ENCODE measurements at regions not wholly inside any gene's neighbourhood (a gene's known extent, or its start where the extent isn't known, plus 50 kb on each side); places are given as distances from the start of the nearest gene placed in this dataset.
A peak's percentile ranks its signal among the peaks of the same experiment; 100 is the strongest.

DNA sequence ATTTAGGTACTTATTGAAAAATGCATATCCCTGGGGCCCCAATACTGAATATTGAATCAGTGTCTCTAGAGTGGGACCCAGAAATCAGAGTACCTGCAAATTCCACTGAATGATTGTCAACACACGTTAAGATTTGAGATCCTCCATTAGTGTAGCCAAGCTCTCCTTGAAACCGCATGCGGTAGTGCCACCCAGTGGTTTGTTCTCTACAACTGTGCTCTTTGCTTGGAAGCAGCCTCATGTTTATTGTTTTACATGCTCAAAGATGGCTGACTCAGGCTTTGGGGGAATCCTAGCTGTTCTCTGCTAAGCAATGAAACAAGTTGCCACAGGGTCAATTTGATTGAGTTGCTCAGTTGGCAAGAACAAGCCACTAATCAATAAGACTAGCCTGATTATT, 340.2 kb upstream of the CELF2 start:
- no peaks in the 10 kb centered on the region for H4K20me1 ChIP-seq (ENCODE audit: control insufficient read depth, insufficient read depth)
- H3K9me3 ChIP-seq (replicated peaks; ENCODE audit: control insufficient read depth, insufficient read depth, low read length) = no peaks in the 10 kb centered on the region; the same call in 2 of the 3 replicates
- H3K4me1 ChIP-seq (ENCODE audit: control insufficient read depth, insufficient read depth, low read length) = 0 out of 2 replicates have a peak, but pooled peaks cover 5% of the 10 kb centered on the region
- DNase-seq (ENCODE audit: low read depth, low spot score) (peak; percentile 11), FAIRE-seq (no peak), ATAC-seq (peak; percentile 83)
- H3K4me2 ChIP-seq (ENCODE audit: control insufficient read depth, insufficient read depth) = no peak overlapping the region
- H2AFZ ChIP-seq (ENCODE audit: control insufficient read depth, low read depth, low read length) = no peak overlapping the region
- H3K9ac ChIP-seq (ENCODE audit: control insufficient read depth, insufficient read depth, low read length) = no peak overlapping the region
- ChIA-PET SMC1A (ENCODE audit: uncharacterized antibody, unreplicated experiment) (interaction anchor here (0.6 kb wide), 1 partner anchor 15 kb away, joined by 3 read pairs; no protein-coding TSS in a partner anchor), POLR2A (no interaction called here), CTCF (interaction anchor here (0.8 to 2.6 kb wide), 3 partner anchors 28 to 1335 kb away, joined by 3 to 11 read pairs (median 4); no protein-coding TSS in a partner anchor), RAD21 (ENCODE audit: unreplicated experiment) (interaction anchor here (0.7 to 1.1 kb wide), 3 partner anchors 46 to 1335 kb away, joined by 3 to 5 read pairs (median 3); no protein-coding TSS in a partner anchor)
- H3K79me2 ChIP-seq (ENCODE audit: control insufficient read depth, insufficient read depth, low read length) = no peaks in the 10 kb centered on the region
- WGBS (ENCODE audit: insufficient coverage, insufficient replicate concordance, low lambda C conversion rate, missing lambda C conversion rate) = 42% methylated on average over 3 of the region's 3 CpGs
- BruUV-seq (replicated peaks) = no TSS peak
- H3K27me3 ChIP-seq (replicated peaks in 1 of 2; ENCODE audit: control insufficient read depth in 2 of 2, insufficient read depth in 2 of 2, low read length in 1 of 2) = no peaks in the 10 kb centered on the region
- in situ Hi-C loops (cut with MboI) = loop anchor here (5.0 kb wide), 1 partner anchor 1345 kb away; no protein-coding TSS in a partner anchor
- intact Hi-C loops (cut with micrococcal nuclease; ENCODE audit: unreplicated experiment) = loop anchor here (1.0 to 10.0 kb wide), 2 partner anchors 597 to 1346 kb away; no protein-coding TSS in a partner anchor
- no peak overlapping the region for H3K27ac ChIP-seq (ENCODE audit: control insufficient read depth, insufficient read depth)
- no peaks in the 10 kb centered on the region for H3K36me3 ChIP-seq (ENCODE audit: control insufficient read depth in 2 of 2, insufficient read depth in 2 of 2, low read length in 1 of 2)
- no peak overlapping the region for H3K4me3 ChIP-seq
- TF ChIP-seq, protein P1, sequence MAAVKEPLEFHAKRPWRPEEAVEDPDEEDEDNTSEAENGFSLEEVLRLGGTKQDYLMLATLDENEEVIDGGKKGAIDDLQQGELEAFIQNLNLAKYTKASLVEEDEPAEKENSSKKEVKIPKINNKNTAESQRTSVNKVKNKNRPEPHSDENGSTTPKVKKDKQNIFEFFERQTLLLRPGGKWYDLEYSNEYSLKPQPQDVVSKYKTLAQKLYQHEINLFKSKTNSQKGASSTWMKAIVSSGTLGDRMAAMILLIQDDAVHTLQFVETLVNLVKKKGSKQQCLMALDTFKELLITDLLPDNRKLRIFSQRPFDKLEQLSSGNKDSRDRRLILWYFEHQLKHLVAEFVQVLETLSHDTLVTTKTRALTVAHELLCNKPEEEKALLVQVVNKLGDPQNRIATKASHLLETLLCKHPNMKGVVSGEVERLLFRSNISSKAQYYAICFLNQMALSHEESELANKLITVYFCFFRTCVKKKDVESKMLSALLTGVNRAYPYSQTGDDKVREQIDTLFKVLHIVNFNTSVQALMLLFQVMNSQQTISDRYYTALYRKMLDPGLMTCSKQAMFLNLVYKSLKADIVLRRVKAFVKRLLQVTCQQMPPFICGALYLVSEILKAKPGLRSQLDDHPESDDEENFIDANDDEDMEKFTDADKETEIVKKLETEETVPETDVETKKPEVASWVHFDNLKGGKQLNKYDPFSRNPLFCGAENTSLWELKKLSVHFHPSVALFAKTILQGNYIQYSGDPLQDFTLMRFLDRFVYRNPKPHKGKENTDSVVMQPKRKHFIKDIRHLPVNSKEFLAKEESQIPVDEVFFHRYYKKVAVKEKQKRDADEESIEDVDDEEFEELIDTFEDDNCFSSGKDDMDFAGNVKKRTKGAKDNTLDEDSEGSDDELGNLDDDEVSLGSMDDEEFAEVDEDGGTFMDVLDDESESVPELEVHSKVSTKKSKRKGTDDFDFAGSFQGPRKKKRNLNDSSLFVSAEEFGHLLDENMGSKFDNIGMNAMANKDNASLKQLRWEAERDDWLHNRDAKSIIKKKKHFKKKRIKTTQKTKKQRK (IDR thresholded peaks at IDR 0.05; ENCODE audit: low read depth, low read length) = no peak
- TF ChIP-seq, protein P2, sequence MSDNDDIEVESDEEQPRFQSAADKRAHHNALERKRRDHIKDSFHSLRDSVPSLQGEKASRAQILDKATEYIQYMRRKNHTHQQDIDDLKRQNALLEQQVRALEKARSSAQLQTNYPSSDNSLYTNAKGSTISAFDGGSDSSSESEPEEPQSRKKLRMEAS (IDR thresholded peaks at IDR 0.05; ENCODE audit: low read depth, low read length) = no peak
- TF ChIP-seq SP1 (IDR thresholded peaks at IDR 0.05; ENCODE audit: low read depth, low read length) (no peak), IRF4 (IDR thresholded peaks at IDR 0.05; ENCODE audit: low read depth, low read length) (no peak), ZNF687 (IDR thresholded peaks at IDR 0.05) (no peak), ETV6 (conservative IDR thresholded peaks at IDR 0.05 in 1 of 2, IDR thresholded peaks at IDR 0.05 in 1 of 2; ENCODE audit: borderline replicate concordance in 1 of 2, low read depth in 1 of 2) (no peak), CEBPB (IDR thresholded peaks at IDR 0.05; ENCODE audit: borderline replicate concordance in 1 of 2, low read depth in 2 of 2, low read length in 2 of 2) (no peak), RFX5 (IDR thresholded peaks at IDR 0.05; ENCODE audit: low read depth, low read length) (no peak), NFIC (IDR thresholded peaks at IDR 0.05; ENCODE audit: low read depth, low read length) (no peak), PML (IDR thresholded peaks at IDR 0.05; ENCODE audit: low read length) (no peak), SIX5 (IDR thresholded peaks at IDR 0.05; ENCODE audit: low read depth, low read length, severe bottlenecking) (no peak)
- TF ChIP-seq, protein P3, sequence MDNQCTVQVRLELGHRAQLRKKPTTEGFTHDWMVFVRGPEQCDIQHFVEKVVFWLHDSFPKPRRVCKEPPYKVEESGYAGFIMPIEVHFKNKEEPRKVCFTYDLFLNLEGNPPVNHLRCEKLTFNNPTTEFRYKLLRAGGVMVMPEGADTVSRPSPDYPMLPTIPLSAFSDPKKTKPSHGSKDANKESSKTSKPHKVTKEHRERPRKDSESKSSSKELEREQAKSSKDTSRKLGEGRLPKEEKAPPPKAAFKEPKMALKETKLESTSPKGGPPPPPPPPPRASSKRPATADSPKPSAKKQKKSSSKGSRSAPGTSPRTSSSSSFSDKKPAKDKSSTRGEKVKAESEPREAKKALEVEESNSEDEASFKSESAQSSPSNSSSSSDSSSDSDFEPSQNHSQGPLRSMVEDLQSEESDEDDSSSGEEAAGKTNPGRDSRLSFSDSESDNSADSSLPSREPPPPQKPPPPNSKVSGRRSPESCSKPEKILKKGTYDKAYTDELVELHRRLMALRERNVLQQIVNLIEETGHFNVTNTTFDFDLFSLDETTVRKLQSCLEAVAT (IDR thresholded peaks at IDR 0.05) = no peak
